SK-N-MC (cell line): ENCODE measurements at regions not wholly inside any gene's neighbourhood (a gene's known extent, or its start where the extent isn't known, plus 50 kb on each side); places are given as distances from the start of the nearest gene placed in this dataset.
A peak's percentile ranks its signal among the peaks of the same experiment; 100 is the strongest.

Source experiments
- DNase-seq: peaks from one replicate; pipeline ENCODE4 v3.0.0-alpha.2; 2011; ENCODE audit warnings: low read depth, low spot score
- H3K27ac ChIP-seq: fragments of 200-600 bp; sonication (generic); 2 replicates; pipeline ENCODE4 v1.5.1; 2016; ENCODE audit warnings: mixed run types
- H3K36me3 ChIP-seq: fragments of 200-600 bp; sonication (generic); 2 replicates; pipeline ENCODE4 v1.6.1; 2017; ENCODE audit warnings: antibody characterized with exemption, low read length, mixed read lengths; ENCODE audit not compliant: insufficient read depth
- H3K4me3 ChIP-seq: fragments of 200-600 bp; sonication (generic); 2 replicates; pipeline ENCODE4 v1.5.1; 2016
- H3K9ac ChIP-seq: fragments of 200-600 bp; sonication (generic); 2 replicates; pipeline ENCODE4 v1.8.0; 2017; ENCODE audit warnings: mixed run types, mixed read lengths; ENCODE audit not compliant: insufficient read length
- H3K9me3 ChIP-seq: fragments of 200-600 bp; sonication (generic); 2 replicates; pipeline ENCODE4 v1.6.1; 2017; ENCODE audit warnings: low read depth, mild to moderate bottlenecking, antibody characterized with exemption, low read length, moderate library complexity, mixed read lengths
- EZH2 ChIP-seq: fragments of 200-600 bp; sonication (generic); IDR thresholded peaks from one replicate; pipeline ENCODE4 v1.6.1; 2017; ENCODE audit warnings: antibody characterized with exemption
- FOXP2 ChIP-seq: optimal IDR thresholded peaks from 2 replicates; pipeline ENCODE3; 2011; ENCODE audit warnings: mild to moderate bottlenecking, moderate library complexity; ENCODE audit not compliant: insufficient read depth; ENCODE audit errors: extremely low read length, control extremely low read depth
- POLR2AphosphoS5 ChIP-seq: IDR thresholded peaks from 2 replicates; pipeline ENCODE4 v1.6.1; 2012; ENCODE audit warnings: mild to moderate bottlenecking, low read depth, low read length, borderline replicate concordance

- Histone ChIP-seq H3K9ac (no peak overlapping the region), H3K9me3 (no peaks in the 10 kb centered on the region), H3K36me3 (no peaks in the 10 kb centered on the region), H3K27ac (no peak overlapping the region), H3K4me3 (no peak overlapping the region)
- no peak for TF ChIP-seq EZH2
- TF ChIP-seq FOXP2 = no peak
- no peak for TF ChIP-seq POLR2AphosphoS5
- no peak for DNase-seq
Measured at GRCh38 chr12:75888399-75888798, 143.2 kb downstream of the PHLDA1 start.

DNA sequence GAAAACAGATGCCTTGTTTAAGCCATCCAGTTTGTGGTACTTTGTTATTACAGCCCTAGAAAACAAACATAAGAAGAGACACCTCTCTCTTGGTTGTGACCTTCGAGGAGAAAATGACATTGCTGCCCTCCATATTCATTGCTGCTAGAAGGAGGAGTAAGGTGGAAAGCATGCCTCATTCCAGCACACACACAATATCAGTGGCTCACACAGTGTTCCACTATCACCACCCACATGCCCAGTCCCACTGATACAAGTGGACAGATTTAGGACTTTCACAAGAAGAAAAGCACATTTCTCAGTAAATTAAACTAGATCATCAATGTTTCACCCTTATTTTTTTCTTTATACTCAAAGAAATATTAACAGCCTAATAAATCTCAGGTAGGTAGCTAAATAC, 143.6 kb downstream of the PHLDA1 start:
- no peaks in the 10 kb centered on the region for H3K9me3 ChIP-seq
- no peak for DNase-seq
- no peaks in the 10 kb centered on the region for H3K36me3 ChIP-seq
- TF ChIP-seq FOXP2 (no peak), POLR2AphosphoS5 (no peak), EZH2 (no peak)
- no peak overlapping the region for H3K4me3 ChIP-seq
- H3K9ac ChIP-seq = no peak overlapping the region
- no peak overlapping the region for H3K27ac ChIP-seq

- Histone ChIP-seq H3K4me3 (no peak overlapping the region), H3K36me3 (no peaks in the 10 kb centered on the region), H3K9ac (no peak overlapping the region), H3K9me3 (no peaks in the 10 kb centered on the region), H3K27ac (no peak overlapping the region)
- no peak for TF ChIP-seq FOXP2
- no peak for DNase-seq
Measured at GRCh38 chr12:75884465-75884985, 147.1 kb downstream of the PHLDA1 start.

DNA sequence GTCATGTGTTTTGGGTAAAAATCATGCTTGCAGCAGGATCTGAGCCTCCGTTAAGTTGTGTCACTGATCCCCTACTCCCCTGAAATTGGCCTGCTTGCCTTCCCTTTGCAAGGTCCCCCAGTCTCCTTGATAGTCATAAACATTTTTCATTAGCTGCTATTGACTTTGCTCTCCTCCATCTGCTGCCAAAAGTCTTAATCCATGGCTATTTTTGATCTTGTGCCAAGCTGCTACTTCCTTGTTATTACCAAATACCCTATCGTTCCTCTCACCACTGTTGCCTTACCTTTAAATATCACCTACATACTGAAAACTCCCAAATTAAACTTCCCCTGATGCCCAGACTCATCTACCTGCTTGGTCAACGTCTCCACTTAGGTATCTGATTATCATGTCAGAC, 148.3 kb downstream of the PHLDA1 start:
- no peak overlapping the region for H3K9ac ChIP-seq
- no peaks in the 10 kb centered on the region for H3K36me3 ChIP-seq
- no peak overlapping the region for H3K4me3 ChIP-seq
- no peak overlapping the region for H3K27ac ChIP-seq
- DNase-seq = no peak
- TF ChIP-seq FOXP2 (no peak), EZH2 (no peak), POLR2AphosphoS5 (no peak)
- no peaks in the 10 kb centered on the region for H3K9me3 ChIP-seq

DNA sequence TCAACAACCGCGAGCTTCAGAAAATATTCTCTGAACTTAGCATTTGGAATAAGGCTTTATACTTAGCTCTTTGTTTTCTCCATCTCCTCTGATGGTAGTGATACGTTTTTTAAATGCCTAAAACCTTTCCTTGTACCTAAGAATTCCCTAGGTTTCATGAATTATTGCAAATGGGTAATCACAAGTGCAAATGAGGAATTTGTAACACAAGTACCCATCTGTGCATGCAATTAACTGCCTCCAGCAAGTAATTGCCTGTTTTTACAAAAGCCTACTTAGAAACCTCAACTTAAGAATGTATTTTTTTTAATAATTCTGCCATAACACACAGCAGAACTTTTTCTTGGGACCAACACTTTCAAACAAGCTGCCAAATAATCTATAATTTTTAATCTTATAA, 149.2 kb downstream of the PHLDA1 start:
- TF ChIP-seq FOXP2 (no peak), POLR2AphosphoS5 (no peak), EZH2 (no peak)
- no peak for DNase-seq
- Histone ChIP-seq H3K27ac (no peak overlapping the region), H3K4me3 (no peak overlapping the region), H3K9me3 (no peaks in the 10 kb centered on the region), H3K36me3 (no peaks in the 10 kb centered on the region), H3K9ac (no peak overlapping the region)

- no peak overlapping the region for H3K27ac ChIP-seq
Measured at GRCh38 chr12:75881920-75882319, 149.7 kb downstream of the PHLDA1 start.

DNA sequence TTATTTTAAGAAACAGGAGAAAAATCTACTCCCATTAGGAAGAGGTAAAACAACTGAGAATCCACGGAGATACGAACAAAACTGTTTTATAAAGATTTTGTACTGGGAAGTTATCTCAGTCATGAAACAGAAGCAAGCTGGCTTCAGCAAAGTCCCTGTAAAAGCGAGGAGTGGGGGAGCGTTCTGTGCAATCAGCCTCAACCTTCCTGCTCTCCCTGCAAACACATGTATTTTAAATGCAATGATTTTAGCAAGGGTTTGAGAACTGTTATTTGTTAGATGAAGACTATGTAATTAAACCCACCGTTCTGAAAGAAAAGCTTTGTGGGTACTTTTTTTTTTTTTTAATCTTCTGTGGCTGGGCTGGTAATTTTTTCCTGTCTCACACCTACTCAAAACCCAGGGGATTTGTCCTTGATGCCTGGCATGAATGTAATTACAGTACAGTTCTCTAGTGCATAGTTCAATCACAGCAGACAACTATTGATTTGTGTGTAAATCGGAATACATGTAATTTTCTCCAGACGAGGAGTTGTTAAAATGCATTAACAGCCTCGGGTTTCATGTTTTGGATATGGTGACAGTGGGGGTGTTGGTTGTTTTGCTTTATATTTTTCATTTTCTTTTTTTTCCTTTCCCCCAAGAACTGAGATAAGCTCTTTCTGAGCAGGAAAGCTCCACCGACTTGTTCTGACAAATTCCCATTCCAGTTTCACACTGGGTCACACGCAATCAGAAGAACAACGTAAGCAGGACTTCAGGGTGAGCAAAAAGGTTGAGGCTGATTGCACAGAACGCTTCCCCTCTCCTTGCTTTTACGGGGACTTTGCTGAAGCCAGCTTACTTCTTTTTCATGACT, 153.6 kb downstream of the PHLDA1 start:
- no peak for TF ChIP-seq POLR2AphosphoS5
- no peak for TF ChIP-seq FOXP2
- TF ChIP-seq EZH2 = no peak
- Histone ChIP-seq H3K9ac (peak overlapping the region; percentile 45), H3K36me3 (no peaks in the 10 kb centered on the region), H3K9me3 (no peaks in the 10 kb centered on the region), H3K27ac (no peak overlapping the region), H3K4me3 (peak overlapping the region; percentile 33)
- DNase-seq = no peak

More at GRCh38 chr12:75881920-75882319, 149.7 kb downstream of the PHLDA1 start:
- TF ChIP-seq POLR2AphosphoS5 (no peak), EZH2 (no peak), FOXP2 (no peak)
- Histone ChIP-seq H3K4me3 (no peak overlapping the region), H3K9me3 (no peaks in the 10 kb centered on the region), H3K36me3 (no peaks in the 10 kb centered on the region), H3K9ac (no peak overlapping the region)
- no peak for DNase-seq

DNA sequence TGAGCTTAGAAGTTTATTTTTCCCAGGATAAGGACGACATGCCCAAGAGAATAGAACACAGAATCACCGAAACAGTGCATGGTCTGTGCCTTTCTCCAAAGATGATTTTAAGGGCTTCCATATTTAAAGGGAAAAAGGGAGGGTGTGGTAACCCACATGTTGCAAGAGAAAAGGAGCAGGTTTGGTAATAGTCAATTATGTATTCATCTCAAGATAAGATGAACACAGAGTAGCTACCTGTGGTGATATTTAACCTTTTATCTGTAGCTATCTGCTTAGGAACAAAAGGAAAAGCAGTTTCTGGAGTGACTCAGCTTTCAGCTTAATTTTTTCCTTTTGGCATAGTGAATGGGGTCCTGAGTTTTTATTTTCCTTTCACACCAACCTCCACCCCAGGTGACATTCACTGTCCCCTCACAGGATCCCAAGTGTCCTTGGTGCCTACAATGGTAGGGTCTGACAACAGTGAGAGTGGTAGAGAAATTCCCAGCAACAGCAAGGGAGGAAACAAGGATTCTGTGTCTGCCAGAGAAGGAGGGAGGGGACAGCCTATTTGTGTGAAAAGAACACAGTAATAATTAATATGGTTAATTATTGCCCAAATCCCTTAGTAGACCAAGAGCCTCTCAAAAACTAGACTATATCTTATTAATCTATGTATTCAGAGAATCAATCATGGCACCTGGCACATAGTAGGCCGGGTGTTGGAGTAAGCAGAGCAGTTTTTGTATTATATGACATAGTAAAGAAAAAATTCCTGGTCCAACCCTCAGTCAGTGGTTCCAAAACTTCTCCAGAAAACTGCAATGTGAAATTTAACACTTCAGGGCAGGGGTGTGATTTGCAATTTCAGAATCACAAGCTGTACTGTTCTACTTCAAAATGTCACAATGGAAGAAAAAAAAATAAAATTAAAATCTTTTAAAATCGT, 154.5 kb downstream of the PHLDA1 start:
- Histone ChIP-seq H3K36me3 (no peaks in the 10 kb centered on the region), H3K27ac (peak overlapping the region; percentile 31; the same call in 1 of the 2 replicates), H3K4me3 (peak overlapping the region; percentile 33; the same call in 1 of the 2 replicates), H3K9ac (peak overlapping the region; percentile 23), H3K9me3 (no peaks in the 10 kb centered on the region)
- DNase-seq = no peak
- TF ChIP-seq POLR2AphosphoS5 (no peak), FOXP2 (no peak), EZH2 (no peak)
